H9 (cell line): ENCODE measurements at regions not wholly inside any gene's neighbourhood (a gene's known extent, or its start where the extent isn't known, plus 50 kb on each side); places are given as distances from the start of the nearest gene placed in this dataset.

ENCODE experiments used
- DNase-seq: peaks from one replicate; pipeline ENCODE4 v3.0.0-alpha.2; 2017
- H2AFZ ChIP-seq: one replicate; pipeline ENCODE4 v1.6.1; 2013; ENCODE audit warnings: mild to moderate bottlenecking, low read length, control low read depth, moderate library complexity
- H2AK5ac ChIP-seq: 2 replicates; pipeline ENCODE4 v1.6.1; 2013; ENCODE audit warnings: low read length, control low read depth, mixed read lengths; ENCODE audit not compliant: insufficient read length
- H2BK120ac ChIP-seq: one replicate; pipeline ENCODE4 v1.6.1; 2013; ENCODE audit warnings: low read depth, mild to moderate bottlenecking, low read length, control low read depth, inconsistent platforms; ENCODE audit not compliant: poor library complexity, severe bottlenecking
- H2BK12ac ChIP-seq: 2 replicates; pipeline ENCODE4 v1.6.1; 2013; ENCODE audit warnings: low read length, control low read depth, mixed read lengths, low read depth; ENCODE audit not compliant: insufficient read length
- H2BK15ac ChIP-seq: 2 replicates; pipeline ENCODE4 v1.6.1; 2013; ENCODE audit warnings: low read depth, low read length, control low read depth
- H2BK20ac ChIP-seq: one replicate; pipeline ENCODE4 v1.6.1; 2013; ENCODE audit warnings: low read depth, mild to moderate bottlenecking, low read length, control low read depth, inconsistent platforms; ENCODE audit not compliant: poor library complexity, severe bottlenecking
- H2BK5ac ChIP-seq: 2 replicates; pipeline ENCODE4 v1.6.1; 2013; ENCODE audit warnings: low read length, control low read depth, mixed read lengths; ENCODE audit not compliant: insufficient read length
- H3K14ac ChIP-seq: 2 replicates; pipeline ENCODE4 v1.6.1; 2013; ENCODE audit warnings: low read length, control low read depth; ENCODE audit not compliant: insufficient read depth
- H3K18ac ChIP-seq: 2 replicates; pipeline ENCODE4 v1.6.1; 2013; ENCODE audit warnings: low read depth, mild to moderate bottlenecking, mixed read lengths, low read length, control low read depth; ENCODE audit not compliant: insufficient read length
- H3K23ac ChIP-seq: 2 replicates; pipeline ENCODE4 v1.6.1; 2013; ENCODE audit warnings: low read length, control low read depth, mixed read lengths, low read depth; ENCODE audit not compliant: insufficient read length
- H3K23me2 ChIP-seq: 2 replicates; pipeline ENCODE4 v1.6.1; 2013; ENCODE audit warnings: low read depth, mild to moderate bottlenecking, mixed read lengths, low read length, control low read depth; ENCODE audit not compliant: insufficient read length, poor library complexity, severe bottlenecking
- H3K27ac ChIP-seq: 2 replicates; pipeline ENCODE4 v1.5.1; 2013; ENCODE audit warnings: low read length, control low read depth, mixed read lengths, low read depth; ENCODE audit not compliant: insufficient read length
- H3K27me3 ChIP-seq: 2 replicates; pipeline ENCODE4 v1.6.1; 2013; ENCODE audit warnings: low read length, control low read depth, inconsistent platforms; ENCODE audit not compliant: insufficient read depth
- H3K4ac ChIP-seq: 2 replicates; pipeline ENCODE4 v1.6.1; 2013; ENCODE audit warnings: low read depth, mild to moderate bottlenecking, control low read depth, inconsistent platforms, low read length, moderate library complexity
- H3K4me1 ChIP-seq: 2 replicates; pipeline ENCODE4 v1.6.1; 2013; ENCODE audit warnings: low read length, control low read depth, inconsistent platforms; ENCODE audit not compliant: insufficient read depth
- H3K4me2 ChIP-seq: 2 replicates; pipeline ENCODE4 v1.6.1; 2013; ENCODE audit warnings: low read length, control low read depth, mixed read lengths; ENCODE audit not compliant: insufficient read length, insufficient read depth
- H3K56ac ChIP-seq: 2 replicates; pipeline ENCODE4 v1.6.1; 2013; ENCODE audit warnings: low read depth, mild to moderate bottlenecking, mixed read lengths, low read length, control low read depth; ENCODE audit not compliant: insufficient read length
- H3K79me1 ChIP-seq: 2 replicates; pipeline ENCODE4 v1.6.1; 2013; ENCODE audit warnings: low read depth, mild to moderate bottlenecking, moderate library complexity, low read length, control low read depth, inconsistent platforms; ENCODE audit not compliant: insufficient read depth, poor library complexity, severe bottlenecking
- H3K79me2 ChIP-seq: 2 replicates; pipeline ENCODE4 v1.6.1; 2013; ENCODE audit warnings: low read length, control low read depth, inconsistent platforms; ENCODE audit not compliant: insufficient read depth
- H3K9ac ChIP-seq: 2 replicates; pipeline ENCODE4 v1.6.1; 2013; ENCODE audit warnings: low read length, control low read depth, mixed read lengths; ENCODE audit not compliant: insufficient read length; ENCODE audit errors: extremely low read depth
- H3K9me3 ChIP-seq: one replicate; pipeline ENCODE4 v1.6.1; 2013; ENCODE audit warnings: low read depth, low read length, inconsistent platforms; ENCODE audit not compliant: control insufficient read depth
- H3T11ph ChIP-seq: one replicate; pipeline ENCODE4 v1.6.1; 2013; ENCODE audit warnings: mild to moderate bottlenecking, low read length, control low read depth, inconsistent platforms
- H4K20me1 ChIP-seq: one replicate; pipeline ENCODE4 v1.6.1; 2013; ENCODE audit not compliant: control insufficient read depth, insufficient read length, insufficient read depth
- H4K5ac ChIP-seq: 2 replicates; pipeline ENCODE4 v1.6.1; 2013; ENCODE audit warnings: low read depth, mild to moderate bottlenecking, mixed read lengths, low read length, control low read depth; ENCODE audit not compliant: insufficient read length
- H4K8ac ChIP-seq: replicated peaks from 2 replicates; pipeline ENCODE4 v1.6.1; 2013; ENCODE audit warnings: low read length, control low read depth, mixed read lengths, low read depth; ENCODE audit not compliant: insufficient read length
- H4K91ac ChIP-seq: 2 replicates; pipeline ENCODE4 v1.6.1; 2013; ENCODE audit warnings: low read depth, mild to moderate bottlenecking, moderate library complexity, mixed read lengths, low read length, control low read depth; ENCODE audit not compliant: insufficient read length
- H3K27ac Mint-ChIP-seq, 3 experiments: 2 replicates in 2 of 3; 3 replicates in 1 of 3; pipeline ENCODE4 v1.8.0; 2020 to 2021; ENCODE audit warnings: mixed read lengths in 3 of 3, mild to moderate bottlenecking in 1 of 3, moderate library complexity in 1 of 3
- H3K27me3 Mint-ChIP-seq: 2 replicates; pipeline ENCODE4 v1.8.0; 2021; ENCODE audit warnings: low read depth, mild to moderate bottlenecking, moderate library complexity, mixed read lengths
- H3K36me3 Mint-ChIP-seq, 3 experiments: 2 replicates in 2 of 3; 3 replicates in 1 of 3; pipeline ENCODE4 v1.8.0; 2020 to 2021; ENCODE audit warnings: low read depth in 3 of 3, mixed read lengths in 3 of 3; ENCODE audit not compliant: insufficient read depth in 1 of 3
- H3K4me1 Mint-ChIP-seq, 2 experiments: 2 replicates each; pipeline ENCODE4 v1.8.0; 2020; ENCODE audit warnings: mixed read lengths in 2 of 2
- H3K4me3 Mint-ChIP-seq, 2 experiments: 2 replicates in 1 of 2; 3 replicates in 1 of 2; pipeline ENCODE4 v1.8.0; 2020 to 2021; ENCODE audit warnings: mild to moderate bottlenecking in 2 of 2, mixed read lengths in 2 of 2, moderate library complexity in 1 of 2
- H3K9me3 Mint-ChIP-seq, 2 experiments: 2 replicates in 1 of 2; 3 replicates in 1 of 2; pipeline ENCODE4 v1.8.0; 2020; ENCODE audit warnings: mild to moderate bottlenecking in 2 of 2, mixed read lengths in 2 of 2, moderate library complexity in 1 of 2
- WGBS: extraction: QIAGEN DNeasy Blood & Tissue Kit; methylation state at CpG from one replicate; pipeline ENCODE4 v1.1.7; 2013; ENCODE audit warnings: missing lambda C conversion rate, low lambda C conversion rate, mixed read lengths; ENCODE audit not compliant: insufficient read length; ENCODE audit errors: extremely low coverage; 5-methylcytosine and 5-hydroxymethylcytosine counted together
- TF ChIP-seq, protein P1 (sequence below): fragments of 200-600 bp; sonication (generic); conservative IDR thresholded peaks from 3 replicates; pipeline ENCODE4 v1.8.0; 2021; ENCODE audit warnings: antibody characterized with exemption, mild to moderate bottlenecking

DNA sequence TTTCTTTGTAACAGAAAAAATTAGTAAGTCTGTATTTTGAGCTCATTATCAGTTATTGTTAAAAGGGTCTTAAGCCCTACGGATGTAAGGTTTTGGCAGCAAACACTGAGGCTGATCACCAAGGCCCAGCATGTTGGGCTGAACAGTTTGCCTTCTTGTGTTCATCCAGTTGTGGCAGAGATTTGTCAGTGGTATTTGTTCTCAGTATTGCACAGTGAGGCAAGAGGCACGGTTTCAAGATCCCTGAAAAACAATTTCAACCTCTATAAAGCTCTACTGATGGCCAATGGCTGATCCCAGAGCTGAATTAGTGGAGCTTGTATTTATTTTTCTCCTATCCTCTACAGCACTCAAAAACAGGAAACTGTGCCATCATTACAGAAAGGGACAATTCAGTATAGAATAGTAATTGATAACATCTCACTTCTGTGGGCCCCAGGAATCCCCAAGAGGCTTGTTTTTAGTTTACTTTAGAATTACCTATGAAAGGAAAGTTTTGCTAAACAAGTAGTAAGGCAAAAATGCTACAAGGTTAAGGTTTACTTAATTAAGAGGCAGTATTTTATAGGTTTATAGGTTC, 191.8 kb upstream of the RAB4A start:
- H3K36me3 Mint-ChIP-seq: peaks cover 10 to 32% (median 16%) of the 10 kb centered on the region in 3 experiments
- no peak overlapping the region for H2AK5ac ChIP-seq
- no peak overlapping the region for H3K14ac ChIP-seq
- no peaks in the 10 kb centered on the region for H3K4me1 ChIP-seq
- no peak overlapping the region for H3K56ac ChIP-seq
- H3K18ac ChIP-seq: no peak overlapping the region
- H3K9ac ChIP-seq: no peak overlapping the region
- no peak overlapping the region for H3K23ac ChIP-seq
- no CpG with 5 or more reads among the region's 2 CpGs for WGBS
- no peak overlapping the region for H2BK12ac ChIP-seq
- no peaks in the 10 kb centered on the region for H3K79me2 ChIP-seq
- H3K9me3 Mint-ChIP-seq: peaks cover 28 to 30% of the 10 kb centered on the region in 2 experiments
- no peak overlapping the region for H2BK5ac ChIP-seq
- no peak for DNase-seq
- TF ChIP-seq, protein P1, sequence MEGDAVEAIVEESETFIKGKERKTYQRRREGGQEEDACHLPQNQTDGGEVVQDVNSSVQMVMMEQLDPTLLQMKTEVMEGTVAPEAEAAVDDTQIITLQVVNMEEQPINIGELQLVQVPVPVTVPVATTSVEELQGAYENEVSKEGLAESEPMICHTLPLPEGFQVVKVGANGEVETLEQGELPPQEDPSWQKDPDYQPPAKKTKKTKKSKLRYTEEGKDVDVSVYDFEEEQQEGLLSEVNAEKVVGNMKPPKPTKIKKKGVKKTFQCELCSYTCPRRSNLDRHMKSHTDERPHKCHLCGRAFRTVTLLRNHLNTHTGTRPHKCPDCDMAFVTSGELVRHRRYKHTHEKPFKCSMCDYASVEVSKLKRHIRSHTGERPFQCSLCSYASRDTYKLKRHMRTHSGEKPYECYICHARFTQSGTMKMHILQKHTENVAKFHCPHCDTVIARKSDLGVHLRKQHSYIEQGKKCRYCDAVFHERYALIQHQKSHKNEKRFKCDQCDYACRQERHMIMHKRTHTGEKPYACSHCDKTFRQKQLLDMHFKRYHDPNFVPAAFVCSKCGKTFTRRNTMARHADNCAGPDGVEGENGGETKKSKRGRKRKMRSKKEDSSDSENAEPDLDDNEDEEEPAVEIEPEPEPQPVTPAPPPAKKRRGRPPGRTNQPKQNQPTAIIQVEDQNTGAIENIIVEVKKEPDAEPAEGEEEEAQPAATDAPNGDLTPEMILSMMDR: no peak
- no peaks in the 10 kb centered on the region for H3K9me3 ChIP-seq
- no peak overlapping the region for H3K4me3 Mint-ChIP-seq
- H3K4me1 Mint-ChIP-seq: peaks cover 13 to 19% of the 10 kb centered on the region in 2 experiments
- H3K27me3 Mint-ChIP-seq: peaks cover 2% of the 10 kb centered on the region
- no peaks in the 10 kb centered on the region for H4K20me1 ChIP-seq
- H2BK20ac ChIP-seq: no peak overlapping the region
- H3K4ac ChIP-seq: no peak overlapping the region
- H3K4me2 ChIP-seq: no peak overlapping the region
- no peak overlapping the region for H3T11ph ChIP-seq
- H3K27ac Mint-ChIP-seq: no peak overlapping the region
- H3K27ac ChIP-seq: no peak overlapping the region
- H2AFZ ChIP-seq: no peak overlapping the region
- no peak overlapping the region for H2BK120ac ChIP-seq
- no peaks in the 10 kb centered on the region for H3K79me1 ChIP-seq
- H4K91ac ChIP-seq: no peak overlapping the region
- H4K8ac ChIP-seq: no peak overlapping the region
- H3K23me2 ChIP-seq: no peaks in the 10 kb centered on the region
- no peaks in the 10 kb centered on the region for H3K27me3 ChIP-seq
- H2BK15ac ChIP-seq: no peak overlapping the region
- no peak overlapping the region for H4K5ac ChIP-seq
